Astrocyte of the spinal cord (primary cell): ENCODE measurements at regions not wholly inside any gene's neighbourhood (a gene's known extent, or its start where the extent isn't known, plus 50 kb on each side); places are given as distances from the start of the nearest gene placed in this dataset.

Experiments used
- DNase-seq: peaks from one replicate; pipeline ENCODE4 v3.0.0; 2011; ENCODE audit warnings: low read depth, low spot score
- H3K4me3 ChIP-seq: 2 replicates; pipeline ENCODE4 v1.5.1; 2011; ENCODE audit warnings: low read depth, mild to moderate bottlenecking, low read length, moderate library complexity
- in situ Hi-C: cut with HindIII; loops from 2 replicates; pipeline ENCODE4 v1.10.0; 2017; ENCODE audit warnings: low sequenced_read_pairs
- TF ChIP-seq, protein P1 (sequence below): IDR thresholded peaks from 2 replicates; pipeline ENCODE4 v1.5.1; 2012; ENCODE audit warnings: low read depth, mild to moderate bottlenecking, low read length, inconsistent platforms

GRCh38 chr4:126202226-126202625 lies 887.5 kb downstream of the FAT4 start:
- no peak for DNase-seq
- in situ Hi-C loops, result no loop called here
- H3K4me3 ChIP-seq, result no peak overlapping the region
- TF ChIP-seq, protein P1, sequence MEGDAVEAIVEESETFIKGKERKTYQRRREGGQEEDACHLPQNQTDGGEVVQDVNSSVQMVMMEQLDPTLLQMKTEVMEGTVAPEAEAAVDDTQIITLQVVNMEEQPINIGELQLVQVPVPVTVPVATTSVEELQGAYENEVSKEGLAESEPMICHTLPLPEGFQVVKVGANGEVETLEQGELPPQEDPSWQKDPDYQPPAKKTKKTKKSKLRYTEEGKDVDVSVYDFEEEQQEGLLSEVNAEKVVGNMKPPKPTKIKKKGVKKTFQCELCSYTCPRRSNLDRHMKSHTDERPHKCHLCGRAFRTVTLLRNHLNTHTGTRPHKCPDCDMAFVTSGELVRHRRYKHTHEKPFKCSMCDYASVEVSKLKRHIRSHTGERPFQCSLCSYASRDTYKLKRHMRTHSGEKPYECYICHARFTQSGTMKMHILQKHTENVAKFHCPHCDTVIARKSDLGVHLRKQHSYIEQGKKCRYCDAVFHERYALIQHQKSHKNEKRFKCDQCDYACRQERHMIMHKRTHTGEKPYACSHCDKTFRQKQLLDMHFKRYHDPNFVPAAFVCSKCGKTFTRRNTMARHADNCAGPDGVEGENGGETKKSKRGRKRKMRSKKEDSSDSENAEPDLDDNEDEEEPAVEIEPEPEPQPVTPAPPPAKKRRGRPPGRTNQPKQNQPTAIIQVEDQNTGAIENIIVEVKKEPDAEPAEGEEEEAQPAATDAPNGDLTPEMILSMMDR, result no peak

DNA sequence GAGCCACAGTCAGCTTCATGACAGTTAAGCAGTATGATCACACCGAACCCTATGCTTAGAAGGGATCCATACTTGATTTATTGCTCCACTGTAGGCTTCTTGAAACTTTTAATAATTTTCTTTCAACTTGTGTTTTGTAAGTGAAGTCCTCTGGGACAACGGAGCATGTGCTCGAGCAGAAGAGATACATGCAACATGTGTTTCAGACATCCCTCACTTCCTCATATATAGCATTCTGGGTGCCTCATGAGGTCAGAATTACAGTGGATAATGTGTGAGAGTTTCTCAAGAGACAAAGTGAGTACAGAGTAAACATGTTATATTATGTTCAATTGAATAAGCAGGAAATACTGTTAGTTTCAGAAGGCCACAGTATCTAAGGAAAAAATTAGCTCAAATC lies 893.2 kb downstream of the FAT4 start:
- TF ChIP-seq, protein P1, result no peak
- H3K4me3 ChIP-seq, result no peak overlapping the region
- in situ Hi-C loops, result no loop called here
- DNase-seq, result no peak

- in situ Hi-C loops, result no loop called here
- DNase-seq, result no peak
- TF ChIP-seq, protein P1, result no peak
- no peak overlapping the region for H3K4me3 ChIP-seq
These were observed 894.4 kb downstream of the FAT4 start for GRCh38 chr4:126209147-126209546.

DNA sequence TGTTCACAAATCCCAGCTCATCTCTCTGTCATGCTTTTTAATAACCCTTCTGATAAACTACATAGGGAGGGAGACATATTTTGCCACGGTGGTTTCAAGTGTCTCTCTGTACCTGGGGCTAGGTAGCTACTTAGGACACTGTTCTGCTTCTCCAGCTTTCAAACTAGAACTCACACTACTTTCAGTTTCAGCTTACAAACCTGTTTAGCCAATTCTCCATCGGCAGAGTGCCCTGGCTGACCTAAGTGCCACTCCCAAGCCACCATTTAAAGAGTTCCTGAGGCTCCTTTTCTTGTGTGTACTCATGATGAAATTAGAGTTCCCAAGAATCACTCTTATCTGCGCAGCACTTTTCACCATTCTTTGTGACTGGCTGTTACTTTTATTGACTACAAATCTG lies 899.2 kb downstream of the FAT4 start:
- in situ Hi-C loops, result no loop called here
- TF ChIP-seq, protein P1, result no peak
- no peak overlapping the region for H3K4me3 ChIP-seq
- no peak for DNase-seq

DNA sequence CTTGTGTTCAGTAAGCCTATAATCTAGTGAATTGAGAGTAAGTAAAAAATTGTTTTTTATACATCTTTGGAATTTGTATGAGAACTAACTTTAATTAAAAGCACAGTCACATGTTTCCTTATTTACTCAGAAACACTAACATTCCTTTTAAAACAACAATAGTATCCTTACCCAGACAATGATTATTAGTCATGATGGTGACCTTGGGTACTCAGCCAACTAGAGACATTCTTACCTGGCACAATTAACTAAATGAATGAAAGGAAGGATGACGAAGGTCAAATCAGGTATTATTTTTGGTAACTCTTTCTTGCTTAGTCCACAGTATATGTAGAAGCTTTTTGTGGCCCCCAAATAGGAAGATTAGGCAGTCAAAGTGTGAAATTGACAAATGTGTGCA lies 901.0 kb downstream of the FAT4 start:
- in situ Hi-C loops, result no loop called here
- TF ChIP-seq, protein P1, result no peak
- no peak overlapping the region for H3K4me3 ChIP-seq
- DNase-seq, result no peak

DNA sequence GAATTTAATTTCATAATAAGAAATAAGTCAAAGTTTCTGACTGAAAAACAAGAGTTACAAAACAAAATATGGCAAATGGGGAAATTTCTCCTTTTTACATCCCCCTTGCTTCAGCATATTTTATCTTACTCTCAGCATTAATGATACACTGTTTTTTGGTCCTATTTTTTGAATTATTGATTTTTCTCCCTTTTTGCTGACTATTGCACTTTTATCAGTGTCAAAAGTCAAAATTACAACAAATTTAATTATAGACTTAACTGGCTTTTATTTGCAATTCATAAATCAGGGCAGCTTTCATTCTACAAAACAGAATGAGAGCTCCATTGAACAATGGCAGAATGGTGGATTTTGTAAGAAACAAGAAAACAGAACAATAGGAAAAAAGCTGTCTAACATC lies 901.9 kb downstream of the FAT4 start:
- in situ Hi-C loops, result no loop called here

More for the DNA sequence above, 901.9 kb downstream of the FAT4 start:
- DNase-seq, result no peak
- H3K4me3 ChIP-seq, result no peak overlapping the region
- TF ChIP-seq, protein P1, result no peak
